IMR-90 (cell line): ENCODE measurements at regions not wholly inside any gene's neighbourhood (a gene's known extent, or its start where the extent isn't known, plus 50 kb on each side); places are given as distances from the start of the nearest gene placed in this dataset.

Experiments used
- ATAC-seq: fragments of 200-7000 bp; cut with Tn5 transposase; 2 replicates; pipeline ENCODE4 v1.9.1; 2020; ENCODE audit warnings: low read depth, mild to moderate bottlenecking, moderate library complexity
- BruUV-seq: library from RNA; stranded (reverse); fragments of 400-500 nt; replicated peaks from 2 replicates; lab custom pipeline; 2021; lab: Mats Ljungman, UMichigan
- CTCF ChIA-PET: fragments of 300-600 bp; formaldehyde crosslinking; extraction: SDS; loops from one replicate; lab custom pipeline; 2021; ENCODE audit warnings: antibody characterized with exemption; lab: Yijun Ruan, JAX
- POLR2A ChIA-PET: fragments of 300-600 bp; sonication (Branson Sonifier 250); formaldehyde crosslinking; loops from one replicate; lab custom pipeline; 2022; ENCODE audit warnings: antibody characterized with exemption; ENCODE audit not compliant: unreplicated experiment; lab: Charles Lee
- DNase-seq: peaks from one replicate; pipeline ENCODE4 v3.0.0; 2013
- H2AFZ ChIP-seq: replicated peaks from 2 replicates; pipeline ENCODE3; 2013; ENCODE audit warnings: low read length, mild to moderate bottlenecking; ENCODE audit not compliant: poor library complexity
- H2AK5ac ChIP-seq: 2 replicates; pipeline ENCODE4 v1.6.1; 2013; ENCODE audit warnings: low read depth, low read length, inconsistent platforms
- H2AK9ac ChIP-seq: replicated peaks from 2 replicates; pipeline ENCODE3; 2013; ENCODE audit warnings: mild to moderate bottlenecking, low read depth, low read length, moderate library complexity; ENCODE audit not compliant: poor library complexity
- H2BK120ac ChIP-seq: 2 replicates; pipeline ENCODE4 v1.6.1; 2013; ENCODE audit warnings: low read depth, low read length, inconsistent platforms
- H2BK15ac ChIP-seq: 3 replicates; pipeline ENCODE4 v1.6.1; 2013; ENCODE audit warnings: low read depth, low read length, inconsistent platforms
- H2BK20ac ChIP-seq: 2 replicates; pipeline ENCODE4 v1.6.1; 2013; ENCODE audit warnings: low read depth, mild to moderate bottlenecking, inconsistent platforms, low read length, moderate library complexity
- H2BK5ac ChIP-seq: 2 replicates; pipeline ENCODE4 v1.6.1; 2013; ENCODE audit warnings: mild to moderate bottlenecking, low read depth, low read length, inconsistent platforms; ENCODE audit not compliant: poor library complexity, severe bottlenecking
- H3K14ac ChIP-seq: replicated peaks from 2 replicates; pipeline ENCODE4 v1.6.1; 2013; ENCODE audit warnings: low read depth, low read length, inconsistent platforms
- H3K18ac ChIP-seq: 2 replicates; pipeline ENCODE4 v1.6.1; 2013; ENCODE audit warnings: low read depth, low read length, control low read depth
- H3K23ac ChIP-seq: 2 replicates; pipeline ENCODE4 v1.6.1; 2013; ENCODE audit warnings: low read depth, low read length, inconsistent platforms
- H3K27ac ChIP-seq: 2 replicates; pipeline ENCODE4 v1.5.1; 2013; ENCODE audit warnings: mild to moderate bottlenecking, control low read depth, low read length; ENCODE audit not compliant: insufficient read depth
- H3K27me3 ChIP-seq: 2 replicates; pipeline ENCODE4 v1.6.1; 2013; ENCODE audit warnings: low read length; ENCODE audit not compliant: control insufficient read depth, insufficient read depth
- H3K36me3 ChIP-seq: 2 replicates; pipeline ENCODE4 v1.6.1; 2013; ENCODE audit warnings: low read length, mixed read lengths; ENCODE audit not compliant: control insufficient read depth, insufficient read depth
- H3K4ac ChIP-seq: 2 replicates; pipeline ENCODE4 v1.6.1; 2013; ENCODE audit warnings: low read depth, low read length, inconsistent platforms
- H3K4me1 ChIP-seq: 2 replicates; pipeline ENCODE4 v1.6.1; 2013; ENCODE audit warnings: low read length, mixed read lengths; ENCODE audit not compliant: control insufficient read depth, insufficient read depth
- H3K4me2 ChIP-seq: 2 replicates; pipeline ENCODE4 v1.6.1; 2013; ENCODE audit warnings: low read depth, mild to moderate bottlenecking, control low read depth, low read length, moderate library complexity
- H3K4me3 ChIP-seq: 2 replicates; pipeline ENCODE4 v1.5.1; 2013; ENCODE audit warnings: low read depth, mild to moderate bottlenecking, control low read depth, low read length, moderate library complexity; ENCODE audit not compliant: insufficient read depth
- H3K56ac ChIP-seq: 2 replicates; pipeline ENCODE4 v1.6.1; 2013; ENCODE audit warnings: low read length, inconsistent platforms; ENCODE audit not compliant: insufficient read depth; ENCODE audit errors: extremely low read depth
- H3K79me1 ChIP-seq, 2 experiments: 2 replicates each; pipeline ENCODE4 v1.6.1; 2013; ENCODE audit warnings: low read length in 2 of 2, inconsistent platforms in 1 of 2, low read depth in 1 of 2
- H3K9ac ChIP-seq: 2 replicates; pipeline ENCODE4 v1.6.1; 2013; ENCODE audit warnings: low read depth, low read length, control low read depth
- H3K9me1 ChIP-seq: 2 replicates; pipeline ENCODE4 v1.6.1; 2013; ENCODE audit warnings: low read length, inconsistent platforms; ENCODE audit not compliant: insufficient read depth
- H3K9me3 ChIP-seq: 2 replicates; pipeline ENCODE4 v1.6.1; 2013; ENCODE audit warnings: low read length; ENCODE audit not compliant: control insufficient read depth, insufficient read depth
- H4K20me1 ChIP-seq: 2 replicates; pipeline ENCODE4 v1.6.1; 2013; ENCODE audit warnings: low read length, inconsistent platforms; ENCODE audit not compliant: insufficient read depth
- H4K5ac ChIP-seq: 2 replicates; pipeline ENCODE4 v1.6.1; 2013; ENCODE audit warnings: mild to moderate bottlenecking, low read depth, low read length, control low read depth
- H4K8ac ChIP-seq, 2 experiments: 2 replicates each; pipeline ENCODE4 v1.6.1; 2013; ENCODE audit warnings: low read depth in 2 of 2, low read length in 2 of 2, control low read depth in 1 of 2, inconsistent platforms in 1 of 2
- H4K91ac ChIP-seq: 2 replicates; pipeline ENCODE4 v1.6.1; 2013; ENCODE audit warnings: low read depth, low read length, inconsistent platforms; ENCODE audit not compliant: insufficient read depth
- BHLHE40 ChIP-seq: fragments of 150-350 bp; IDR thresholded peaks from 2 replicates; pipeline ENCODE4 v1.6.1; 2016; ENCODE audit warnings: mild to moderate bottlenecking, low read depth, low read length
- CEBPB ChIP-seq: IDR thresholded peaks from 2 replicates; pipeline ENCODE4 v1.6.1; 2012; ENCODE audit warnings: low read depth, low read length, improper control_type of control experiment
- CHD1 ChIP-seq: IDR thresholded peaks from 2 replicates; pipeline ENCODE4 v1.6.1; 2012; ENCODE audit warnings: low read depth, low read length, improper control_type of control experiment
- FOS ChIP-seq: fragments of 150-350 bp; IDR thresholded peaks from 2 replicates; pipeline ENCODE4 v1.6.1; 2016; ENCODE audit warnings: low read depth, low read length
- MAFK ChIP-seq: IDR thresholded peaks from 2 replicates; pipeline ENCODE4 v1.6.1; 2012; ENCODE audit warnings: low read depth, low read length, improper control_type of control experiment
- MAZ ChIP-seq: IDR thresholded peaks from 2 replicates; pipeline ENCODE4 v1.6.1; 2012; ENCODE audit warnings: low read depth, mild to moderate bottlenecking, low read length, improper control_type of control experiment, moderate library complexity, borderline replicate concordance
- MXI1 ChIP-seq: IDR thresholded peaks from 2 replicates; pipeline ENCODE4 v1.6.1; 2012; ENCODE audit warnings: low read depth, mild to moderate bottlenecking, low read length, moderate library complexity, borderline replicate concordance
- NFE2L2 ChIP-seq: fragments of 150-350 bp; IDR thresholded peaks from 2 replicates; pipeline ENCODE4 v1.6.1; 2016; ENCODE audit warnings: low read depth, mild to moderate bottlenecking, low read length
- POLR2A ChIP-seq: IDR thresholded peaks from 2 replicates; pipeline ENCODE4 v1.6.1; 2012; ENCODE audit warnings: mild to moderate bottlenecking, low read depth, low read length
- RAD21 ChIP-seq: IDR thresholded peaks from 2 replicates; pipeline ENCODE4 v1.6.1; 2012; ENCODE audit warnings: low read length, improper control_type of control experiment
- RCOR1 ChIP-seq: IDR thresholded peaks from 2 replicates; pipeline ENCODE4 v1.6.1; 2012; ENCODE audit warnings: mild to moderate bottlenecking, low read length, improper control_type of control experiment; ENCODE audit not compliant: insufficient replicate concordance
- RFX5 ChIP-seq: IDR thresholded peaks from 2 replicates; pipeline ENCODE4 v1.8.0; 2012; ENCODE audit warnings: low read depth, mild to moderate bottlenecking, low read length, moderate library complexity
- SMC3 ChIP-seq: fragments of 150-350 bp; IDR thresholded peaks from 2 replicates; pipeline ENCODE4 v1.6.1; 2016; ENCODE audit warnings: low read depth, mild to moderate bottlenecking, antibody characterized with exemption, low read length, moderate library complexity
- WGBS, 2 experiments: methylation state at CpG; one replicate each; pipeline versions ENCODE4 v1.1.5 to v1.1.7; 2013; ENCODE audit warnings: missing lambda C conversion rate in 2 of 2; ENCODE audit not compliant: insufficient read length in 1 of 2; ENCODE audit errors: extremely low coverage in 2 of 2; 5-methylcytosine and 5-hydroxymethylcytosine counted together
- dilution Hi-C: fragments of 300-500 bp; cut with HindIII; formaldehyde crosslinking; loops from one replicate; pipeline ENCODE4 v1.14.3; 2018; ENCODE audit warnings: low sequenced_read_pairs; ENCODE audit not compliant: unreplicated experiment
- in situ Hi-C: fragments of 300-500 bp; cut with MboI; formaldehyde crosslinking; loops from 3 replicates; pipeline ENCODE4 v1.14.3; 2019; ENCODE audit warnings: low sequenced_read_pairs, inconsistent platforms, mixed read lengths
- intact Hi-C: fragments of 100-400 bp; cut with micrococcal nuclease; formaldehyde crosslinking; loops from 2 replicates; pipeline ENCODE4 v1.10.0; 2022
- TF ChIP-seq, protein P1 (sequence below): conservative IDR thresholded peaks from 2 replicates; pipeline ENCODE4 v1.5.1; 2012; ENCODE audit warnings: mild to moderate bottlenecking, low read depth, low read length, improper control_type of control experiment
- TF ChIP-seq, protein P2 (sequence below): fragments of 150-350 bp; IDR thresholded peaks from 2 replicates; pipeline ENCODE4 v1.6.1; 2016; ENCODE audit warnings: low read depth, mild to moderate bottlenecking, low read length, moderate library complexity, borderline replicate concordance
- TF ChIP-seq, protein P3 (sequence below): fragments of 150-350 bp; IDR thresholded peaks from 2 replicates; pipeline ENCODE4 v1.6.1; 2017; ENCODE audit warnings: mild to moderate bottlenecking, antibody characterized with exemption, low read length, low read depth

DNA sequence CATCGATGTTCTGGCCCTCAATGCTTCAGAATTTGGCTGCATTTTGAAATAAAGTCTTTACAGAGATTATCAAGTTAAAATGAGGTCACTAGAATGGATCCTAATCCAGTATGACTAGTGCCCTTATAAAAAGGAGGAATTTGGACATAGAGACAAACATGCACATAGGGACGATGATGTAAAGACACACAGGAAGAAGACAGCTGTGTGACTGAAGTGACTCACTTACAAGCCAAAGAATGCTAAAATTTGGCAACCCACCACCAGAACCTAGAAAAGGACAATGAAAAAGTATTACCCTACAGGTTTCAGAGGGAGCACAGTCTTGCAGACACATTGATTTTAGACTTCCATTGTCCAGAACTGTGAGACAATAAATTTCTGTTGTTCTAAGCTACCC is 322.8 kb upstream of the GJE1 start:
- Histone ChIP-seq H3K56ac (no peak overlapping the region), H3K23ac (no peak overlapping the region), H3K18ac (no peak overlapping the region), H3K14ac (no peak overlapping the region), H3K4me3 (no peak overlapping the region), H3K27me3 (no peaks in the 10 kb centered on the region; the same call in 1 of the 2 replicates), H3K9ac (no peak overlapping the region), H4K20me1 (no peaks in the 10 kb centered on the region), H2BK15ac (no peak overlapping the region), H2BK5ac (no peak overlapping the region), H2AFZ (no peak overlapping the region), H3K79me1 (no peaks in the 10 kb centered on the region), H3K9me1 (no peaks in the 10 kb centered on the region), H4K5ac (no peak overlapping the region), H3K4me1 (no peaks in the 10 kb centered on the region), H2AK5ac (no peak overlapping the region), H3K27ac (no peak overlapping the region), H4K8ac (no peak overlapping the region), H4K91ac (no peak overlapping the region), H3K4me2 (no peak overlapping the region), H3K4ac (no peak overlapping the region), H2BK20ac (no peak overlapping the region), H2BK120ac (no peak overlapping the region), H3K36me3 (no peaks in the 10 kb centered on the region), H3K9me3 (no peaks in the 10 kb centered on the region), H2AK9ac (no peak overlapping the region)
- TF ChIP-seq MAZ (no peak), CEBPB (no peak), POLR2A (no peak), CHD1 (no peak), RAD21 (no peak), SMC3 (no peak), MXI1 (no peak), MAFK (no peak), BHLHE40 (no peak), NFE2L2 (no peak), RCOR1 (no peak), FOS (no peak), RFX5 (no peak)
- TF ChIP-seq, protein P1, sequence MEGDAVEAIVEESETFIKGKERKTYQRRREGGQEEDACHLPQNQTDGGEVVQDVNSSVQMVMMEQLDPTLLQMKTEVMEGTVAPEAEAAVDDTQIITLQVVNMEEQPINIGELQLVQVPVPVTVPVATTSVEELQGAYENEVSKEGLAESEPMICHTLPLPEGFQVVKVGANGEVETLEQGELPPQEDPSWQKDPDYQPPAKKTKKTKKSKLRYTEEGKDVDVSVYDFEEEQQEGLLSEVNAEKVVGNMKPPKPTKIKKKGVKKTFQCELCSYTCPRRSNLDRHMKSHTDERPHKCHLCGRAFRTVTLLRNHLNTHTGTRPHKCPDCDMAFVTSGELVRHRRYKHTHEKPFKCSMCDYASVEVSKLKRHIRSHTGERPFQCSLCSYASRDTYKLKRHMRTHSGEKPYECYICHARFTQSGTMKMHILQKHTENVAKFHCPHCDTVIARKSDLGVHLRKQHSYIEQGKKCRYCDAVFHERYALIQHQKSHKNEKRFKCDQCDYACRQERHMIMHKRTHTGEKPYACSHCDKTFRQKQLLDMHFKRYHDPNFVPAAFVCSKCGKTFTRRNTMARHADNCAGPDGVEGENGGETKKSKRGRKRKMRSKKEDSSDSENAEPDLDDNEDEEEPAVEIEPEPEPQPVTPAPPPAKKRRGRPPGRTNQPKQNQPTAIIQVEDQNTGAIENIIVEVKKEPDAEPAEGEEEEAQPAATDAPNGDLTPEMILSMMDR = no peak
- TF ChIP-seq, protein P2, sequence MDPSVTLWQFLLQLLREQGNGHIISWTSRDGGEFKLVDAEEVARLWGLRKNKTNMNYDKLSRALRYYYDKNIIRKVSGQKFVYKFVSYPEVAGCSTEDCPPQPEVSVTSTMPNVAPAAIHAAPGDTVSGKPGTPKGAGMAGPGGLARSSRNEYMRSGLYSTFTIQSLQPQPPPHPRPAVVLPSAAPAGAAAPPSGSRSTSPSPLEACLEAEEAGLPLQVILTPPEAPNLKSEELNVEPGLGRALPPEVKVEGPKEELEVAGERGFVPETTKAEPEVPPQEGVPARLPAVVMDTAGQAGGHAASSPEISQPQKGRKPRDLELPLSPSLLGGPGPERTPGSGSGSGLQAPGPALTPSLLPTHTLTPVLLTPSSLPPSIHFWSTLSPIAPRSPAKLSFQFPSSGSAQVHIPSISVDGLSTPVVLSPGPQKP = no peak
- TF ChIP-seq, protein P3, sequence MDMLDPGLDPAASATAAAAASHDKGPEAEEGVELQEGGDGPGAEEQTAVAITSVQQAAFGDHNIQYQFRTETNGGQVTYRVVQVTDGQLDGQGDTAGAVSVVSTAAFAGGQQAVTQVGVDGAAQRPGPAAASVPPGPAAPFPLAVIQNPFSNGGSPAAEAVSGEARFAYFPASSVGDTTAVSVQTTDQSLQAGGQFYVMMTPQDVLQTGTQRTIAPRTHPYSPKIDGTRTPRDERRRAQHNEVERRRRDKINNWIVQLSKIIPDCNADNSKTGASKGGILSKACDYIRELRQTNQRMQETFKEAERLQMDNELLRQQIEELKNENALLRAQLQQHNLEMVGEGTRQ = no peak
- POLR2A ChIA-PET = no interaction called here
- peak; percentile 34 for DNase-seq
- ATAC-seq = no peak
- intact Hi-C loops = no loop called here
- in situ Hi-C loops = no loop called here
- dilution Hi-C loops = no loop called here
- no CpG with 5 or more reads among the region's 2 CpGs for WGBS, 2 experiments
- BruUV-seq = no TSS peak
- CTCF ChIA-PET = no interaction called here
